Stomach (tissue), 8 donors: ENCODE measurements at regions not wholly inside any gene's neighbourhood (a gene's known extent, or its start where the extent isn't known, plus 50 kb on each side); places are given as distances from the start of the nearest gene placed in this dataset.
A peak's percentile ranks its signal among the peaks of the same experiment; 100 is the strongest.

ENCODE experiments used
- DNase-seq, 2 donors: peaks; one replicate each; pipeline versions ENCODE4 v3.0.0 to v3.0.0-alpha.2; 2013 to 2019
- H3K27ac ChIP-seq, 5 donors: fragments of 200-600 bp in 4 of 5; sonication (generic) in 4 of 5; one replicate each; pipeline ENCODE4 v1.5.1; 2013 to 2019; ENCODE audit warnings: mild to moderate bottlenecking in 1 of 5, moderate library complexity in 1 of 5
- H3K27me3 ChIP-seq, 3 donors: fragments of 200-600 bp; sonication (generic); one replicate each; pipeline ENCODE4 v1.5.1; 2017 to 2019; ENCODE audit warnings: mixed run types in 1 of 3
- H3K36me3 ChIP-seq, 4 donors: fragments of 200-600 bp; sonication (generic); 1 replicate in 3 of 4; 2 replicates in 1 of 4; pipeline ENCODE4 v1.5.1; 2016 to 2019
- H3K4me1 ChIP-seq, 4 donors: fragments of 200-600 bp; sonication (generic); one replicate each; pipeline ENCODE4 v1.5.1; 2016 to 2019
- H3K4me3 ChIP-seq, 4 donors: fragments of 200-600 bp; sonication (generic) in 3 of 4; one replicate each; pipeline ENCODE4 v1.5.1; 2016 to 2019; ENCODE audit warnings: mild to moderate bottlenecking in 1 of 4
- H3K9me3 ChIP-seq, 4 donors: fragments of 200-600 bp; sonication (generic); one replicate each; pipeline ENCODE4 v1.5.1; 2016 to 2019
- CTCF ChIP-seq, 7 experiments: fragments of 450-650 bp in 4 of 7; fragments of 200-600 bp in 3 of 7; sonication (generic) in 3 of 7; IDR thresholded peaks; one replicate each; pipeline ENCODE4 v1.5.1; 2016 to 2019; ENCODE audit warnings: antibody characterized with exemption in 7 of 7, control low read depth in 2 of 7, mild to moderate bottlenecking in 1 of 7
- EP300 ChIP-seq: sonication (generic); formaldehyde crosslinking; IDR thresholded peaks from one replicate; pipeline ENCODE4 v1.6.1; 2017; ENCODE audit warnings: antibody characterized with exemption
- POLR2A ChIP-seq, 4 donors: fragments of 450-650 bp; IDR thresholded peaks; one replicate each; pipeline ENCODE4 v1.6.1; 2016; ENCODE audit warnings: antibody characterized with exemption in 4 of 4, control low read depth in 2 of 4, mild to moderate bottlenecking in 1 of 4, moderate library complexity in 1 of 4
- POLR2AphosphoS5 ChIP-seq, 3 donors: sonication (generic); formaldehyde crosslinking; IDR thresholded peaks; one replicate each; pipeline ENCODE4 v1.6.1; 2016; ENCODE audit warnings: antibody characterized with exemption in 3 of 3
- WGBS, 5 donors: extraction: QIAGEN DNeasy Blood & Tissue Kit in 3 of 5; methylation state at CpG; one replicate each; pipeline versions ENCODE4 v1.1.5 to v1.1.7; 2013 to 2018; 5-methylcytosine and 5-hydroxymethylcytosine counted together
- intact Hi-C: fragments of 100-400 bp; cut with DNase I; formaldehyde crosslinking; loops from one replicate; pipeline ENCODE4 v1.15.1; 2023; ENCODE audit warnings: low total_unique reads
- donor health status: healthy with polysubstance abuse.
- donor health status: Bipolar disorder and iron deficiency.
- donor health status: healthy.

- Histone ChIP-seq H3K27me3 (no peaks in the 10 kb centered on the region), H3K27ac (no peak overlapping the region), H3K4me1 (no peaks in the 10 kb centered on the region), H3K36me3 (no peaks in the 10 kb centered on the region), H3K4me3 (no peak overlapping the region), H3K9me3 (no peaks in the 10 kb centered on the region)
- 27 to 45% (median 32%) methylated on average over 3 of the region's 3 CpGs for WGBS, 5 donors
- intact Hi-C loops: no loop called here
- TF ChIP-seq EP300 (no peak), POLR2A (IDR thresholded peaks at IDR 0.05) (no peak), CTCF (IDR thresholded peaks at IDR 0.05) (no peak), POLR2AphosphoS5 (IDR thresholded peaks at IDR 0.05) (no peak)
- no peak for DNase-seq
Measured at GRCh38 chr6:90849686-90850085, 262.8 kb upstream of the MAP3K7 start.

GRCh38 chr6:90846824-90847223 is 260.0 kb upstream of the MAP3K7 start:
- no peak overlapping the region for H3K27ac ChIP-seq
- TF ChIP-seq CTCF (IDR thresholded peaks at IDR 0.05) (no peak), POLR2A (IDR thresholded peaks at IDR 0.05) (no peak), EP300 (no peak), POLR2AphosphoS5 (IDR thresholded peaks at IDR 0.05) (no peak)
- H3K9me3 ChIP-seq: no peaks in the 10 kb centered on the region
- no peaks in the 10 kb centered on the region for H3K4me1 ChIP-seq
- H3K4me3 ChIP-seq: no peak overlapping the region
- H3K36me3 ChIP-seq: no peaks in the 10 kb centered on the region
- DNase-seq: no peak
- no peaks in the 10 kb centered on the region for H3K27me3 ChIP-seq
- intact Hi-C loops: no loop called here

GRCh38 chr6:90835596-90836212 is 248.8 kb upstream of the MAP3K7 start:
- peak overlapping the region in 1 of 5 donors; percentile 51 for H3K27ac ChIP-seq
- no peak overlapping the region for H3K4me3 ChIP-seq
- TF ChIP-seq POLR2A (IDR thresholded peaks at IDR 0.05) (no peak), EP300 (no peak), CTCF (IDR thresholded peaks at IDR 0.05) (no peak), POLR2AphosphoS5 (IDR thresholded peaks at IDR 0.05) (no peak)
- peak; percentile 77 for DNase-seq
- H3K27me3 ChIP-seq: no peaks in the 10 kb centered on the region
- peaks cover 0 to 4% (median 0%) of the 10 kb centered on the region in 4 donors for H3K4me1 ChIP-seq
- no peaks in the 10 kb centered on the region for H3K36me3 ChIP-seq
- H3K9me3 ChIP-seq: no peaks in the 10 kb centered on the region
- intact Hi-C loops: no loop called here
- WGBS, 5 donors: 27 to 58% (median 34%) methylated on average over 6 of the region's 6 CpGs

GRCh38 chr6:90829311-90829710 is 242.4 kb upstream of the MAP3K7 start:
- WGBS, 5 donors: 52 to 80% (median 70%) methylated on average over 2 of the region's 2 CpGs
- Histone ChIP-seq H3K27me3 (no peaks in the 10 kb centered on the region), H3K4me1 (no peaks in the 10 kb centered on the region), H3K27ac (no peak overlapping the region), H3K9me3 (no peaks in the 10 kb centered on the region), H3K36me3 (no peaks in the 10 kb centered on the region), H3K4me3 (no peak overlapping the region)
- intact Hi-C loops: no loop called here
- DNase-seq: no peak
- TF ChIP-seq POLR2AphosphoS5 (IDR thresholded peaks at IDR 0.05): no peak
- no peak for TF ChIP-seq CTCF (IDR thresholded peaks at IDR 0.05)
- no peak for TF ChIP-seq EP300
- no peak for TF ChIP-seq POLR2A (IDR thresholded peaks at IDR 0.05)
